Liver (tissue), 3 donors: ENCODE measurements at regions not wholly inside any gene's neighbourhood (a gene's known extent, or its start where the extent isn't known, plus 50 kb on each side); places are given as distances from the start of the nearest gene placed in this dataset.

Experiments
- EGR1 ChIP-seq, 2 donors: IDR thresholded peaks; 2 replicates each; pipeline ENCODE4 v1.6.1; 2016 to 2018; ENCODE audit warnings: antibody characterized with exemption in 2 of 2, low read depth in 2 of 2
- FOXA1 ChIP-seq: IDR thresholded peaks from 2 replicates; pipeline ENCODE4 v1.6.1; 2016; ENCODE audit warnings: antibody characterized with exemption
- GABPA ChIP-seq, 2 donors: IDR thresholded peaks in 1 of 2; conservative IDR thresholded peaks in 1 of 2; 2 replicates each; pipeline ENCODE4 v1.6.1; 2016; ENCODE audit warnings: antibody characterized with exemption in 2 of 2, mild to moderate bottlenecking in 1 of 2, moderate library complexity in 1 of 2
- JUND ChIP-seq, 2 donors: IDR thresholded peaks; 2 replicates each; pipeline ENCODE4 v1.6.1; 2016; ENCODE audit warnings: antibody characterized with exemption in 2 of 2
- MAX ChIP-seq: IDR thresholded peaks from 2 replicates; pipeline ENCODE4 v1.6.1; 2016; ENCODE audit warnings: antibody characterized with exemption
- RXRA ChIP-seq, 2 donors: IDR thresholded peaks; 2 replicates each; pipeline ENCODE4 v1.6.1; 2017 to 2018; ENCODE audit warnings: antibody characterized with exemption in 2 of 2, mild to moderate bottlenecking in 1 of 2
- SP1 ChIP-seq: IDR thresholded peaks from 2 replicates; pipeline ENCODE4 v1.6.1; 2018; ENCODE audit warnings: antibody characterized with exemption, mild to moderate bottlenecking
- TAF1 ChIP-seq: conservative IDR thresholded peaks from 2 replicates; pipeline ENCODE4 v1.6.1; 2016; ENCODE audit warnings: antibody characterized with exemption, mild to moderate bottlenecking
- YY1 ChIP-seq: IDR thresholded peaks from 2 replicates; pipeline ENCODE4 v1.6.1; 2016; ENCODE audit warnings: antibody characterized with exemption, mild to moderate bottlenecking
- ZBTB33 ChIP-seq: IDR thresholded peaks from 2 replicates; pipeline ENCODE4 v1.6.1; 2016; ENCODE audit warnings: antibody characterized with exemption
- TF ChIP-seq, protein P1 (sequence below): fragments of 150-350 bp; IDR thresholded peaks from 2 replicates; pipeline ENCODE4 v1.5.1; 2017; ENCODE audit warnings: improper control_type of control experiment, low read depth, low read length; ENCODE audit not compliant: missing input control
- TF ChIP-seq, protein P2 (sequence below): IDR thresholded peaks from 2 replicates; pipeline ENCODE4 v1.6.1; 2016; ENCODE audit warnings: antibody characterized with exemption, mild to moderate bottlenecking
- TF ChIP-seq, protein P3 (sequence below): IDR thresholded peaks from 2 replicates; pipeline ENCODE4 v1.6.1; 2016; ENCODE audit warnings: antibody characterized with exemption
- donor health status: healthy.
- donor health status: healthy.

- TF ChIP-seq FOXA1 (no peak), YY1 (no peak), MAX (no peak), TAF1 (no peak), EGR1 (IDR thresholded peaks at IDR 0.05; ENCODE audit: low read depth in 2 of 2) (no peak), RXRA (IDR thresholded peaks at IDR 0.05) (no peak), SP1 (no peak), JUND (IDR thresholded peaks at IDR 0.05) (no peak), ZBTB33 (no peak), GABPA (IDR thresholded peaks at IDR 0.05 in 1 of 2, conservative IDR thresholded peaks at IDR 0.05 in 1 of 2) (no peak)
- TF ChIP-seq, protein P1, sequence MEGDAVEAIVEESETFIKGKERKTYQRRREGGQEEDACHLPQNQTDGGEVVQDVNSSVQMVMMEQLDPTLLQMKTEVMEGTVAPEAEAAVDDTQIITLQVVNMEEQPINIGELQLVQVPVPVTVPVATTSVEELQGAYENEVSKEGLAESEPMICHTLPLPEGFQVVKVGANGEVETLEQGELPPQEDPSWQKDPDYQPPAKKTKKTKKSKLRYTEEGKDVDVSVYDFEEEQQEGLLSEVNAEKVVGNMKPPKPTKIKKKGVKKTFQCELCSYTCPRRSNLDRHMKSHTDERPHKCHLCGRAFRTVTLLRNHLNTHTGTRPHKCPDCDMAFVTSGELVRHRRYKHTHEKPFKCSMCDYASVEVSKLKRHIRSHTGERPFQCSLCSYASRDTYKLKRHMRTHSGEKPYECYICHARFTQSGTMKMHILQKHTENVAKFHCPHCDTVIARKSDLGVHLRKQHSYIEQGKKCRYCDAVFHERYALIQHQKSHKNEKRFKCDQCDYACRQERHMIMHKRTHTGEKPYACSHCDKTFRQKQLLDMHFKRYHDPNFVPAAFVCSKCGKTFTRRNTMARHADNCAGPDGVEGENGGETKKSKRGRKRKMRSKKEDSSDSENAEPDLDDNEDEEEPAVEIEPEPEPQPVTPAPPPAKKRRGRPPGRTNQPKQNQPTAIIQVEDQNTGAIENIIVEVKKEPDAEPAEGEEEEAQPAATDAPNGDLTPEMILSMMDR, result no peak
- TF ChIP-seq, protein P2, sequence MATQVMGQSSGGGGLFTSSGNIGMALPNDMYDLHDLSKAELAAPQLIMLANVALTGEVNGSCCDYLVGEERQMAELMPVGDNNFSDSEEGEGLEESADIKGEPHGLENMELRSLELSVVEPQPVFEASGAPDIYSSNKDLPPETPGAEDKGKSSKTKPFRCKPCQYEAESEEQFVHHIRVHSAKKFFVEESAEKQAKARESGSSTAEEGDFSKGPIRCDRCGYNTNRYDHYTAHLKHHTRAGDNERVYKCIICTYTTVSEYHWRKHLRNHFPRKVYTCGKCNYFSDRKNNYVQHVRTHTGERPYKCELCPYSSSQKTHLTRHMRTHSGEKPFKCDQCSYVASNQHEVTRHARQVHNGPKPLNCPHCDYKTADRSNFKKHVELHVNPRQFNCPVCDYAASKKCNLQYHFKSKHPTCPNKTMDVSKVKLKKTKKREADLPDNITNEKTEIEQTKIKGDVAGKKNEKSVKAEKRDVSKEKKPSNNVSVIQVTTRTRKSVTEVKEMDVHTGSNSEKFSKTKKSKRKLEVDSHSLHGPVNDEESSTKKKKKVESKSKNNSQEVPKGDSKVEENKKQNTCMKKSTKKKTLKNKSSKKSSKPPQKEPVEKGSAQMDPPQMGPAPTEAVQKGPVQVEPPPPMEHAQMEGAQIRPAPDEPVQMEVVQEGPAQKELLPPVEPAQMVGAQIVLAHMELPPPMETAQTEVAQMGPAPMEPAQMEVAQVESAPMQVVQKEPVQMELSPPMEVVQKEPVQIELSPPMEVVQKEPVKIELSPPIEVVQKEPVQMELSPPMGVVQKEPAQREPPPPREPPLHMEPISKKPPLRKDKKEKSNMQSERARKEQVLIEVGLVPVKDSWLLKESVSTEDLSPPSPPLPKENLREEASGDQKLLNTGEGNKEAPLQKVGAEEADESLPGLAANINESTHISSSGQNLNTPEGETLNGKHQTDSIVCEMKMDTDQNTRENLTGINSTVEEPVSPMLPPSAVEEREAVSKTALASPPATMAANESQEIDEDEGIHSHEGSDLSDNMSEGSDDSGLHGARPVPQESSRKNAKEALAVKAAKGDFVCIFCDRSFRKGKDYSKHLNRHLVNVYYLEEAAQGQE, result no peak
- TF ChIP-seq, protein P3, sequence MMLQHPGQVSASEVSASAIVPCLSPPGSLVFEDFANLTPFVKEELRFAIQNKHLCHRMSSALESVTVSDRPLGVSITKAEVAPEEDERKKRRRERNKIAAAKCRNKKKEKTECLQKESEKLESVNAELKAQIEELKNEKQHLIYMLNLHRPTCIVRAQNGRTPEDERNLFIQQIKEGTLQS, result no peak
Measured at GRCh38 chr5:6026766-6027406, 351.5 kb downstream of the MED10 start.
